G401.6 (cell line): ENCODE measurements at regions not wholly inside any gene's neighbourhood (a gene's known extent, or its start where the extent isn't known, plus 50 kb on each side); places are given as distances from the start of the nearest gene placed in this dataset.

ENCODE experiments used
- FAIRE-seq: peaks from 2 replicates; lab custom pipeline; 2012; peaks lifted over from hg19 to GRCh38; lab: Jason Lieb, UNC

GRCh38 chr3:14337828-14338227 lies 64.6 kb upstream of the SLC6A6 start:
- no peak for FAIRE-seq

GRCh38 chr3:14338242-14338641 lies 64.2 kb upstream of the SLC6A6 start:
- no peak for FAIRE-seq

- FAIRE-seq: no peak
These were observed 63.4 kb upstream of the SLC6A6 start for GRCh38 chr3:14338898-14339458.

GRCh38 chr3:14340960-14341708 lies 61.3 kb upstream of the SLC6A6 start:
- FAIRE-seq: no peak

GRCh38 chr3:14343338-14344112 lies 58.9 kb upstream of the SLC6A6 start:
- FAIRE-seq: no peak

- FAIRE-seq: no peak
These were observed 58.1 kb upstream of the SLC6A6 start for GRCh38 chr3:14344351-14344750.

GRCh38 chr3:14345496-14346150 lies 56.8 kb upstream of the SLC6A6 start:
- FAIRE-seq: no peak

DNA sequence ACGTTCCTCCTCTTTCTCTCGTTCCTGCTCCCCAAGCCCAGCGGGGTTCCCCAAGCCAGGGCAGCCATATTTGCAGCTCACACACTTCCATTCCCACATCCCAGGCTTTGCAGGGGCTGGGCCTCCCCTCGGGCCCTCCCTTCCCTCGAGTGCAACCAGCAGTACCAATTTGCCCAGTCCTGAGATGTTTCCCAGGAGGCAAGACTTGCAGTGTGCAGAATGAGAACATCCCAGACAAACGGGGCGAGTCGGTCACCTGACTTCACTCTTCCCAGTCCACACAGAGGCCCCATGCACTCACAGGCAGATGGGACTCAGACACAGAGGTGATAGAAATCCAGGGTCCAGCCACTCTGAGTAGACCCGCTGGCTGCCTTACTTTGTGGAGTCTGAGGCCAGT lies 56.2 kb upstream of the SLC6A6 start:
- FAIRE-seq: no peak

DNA sequence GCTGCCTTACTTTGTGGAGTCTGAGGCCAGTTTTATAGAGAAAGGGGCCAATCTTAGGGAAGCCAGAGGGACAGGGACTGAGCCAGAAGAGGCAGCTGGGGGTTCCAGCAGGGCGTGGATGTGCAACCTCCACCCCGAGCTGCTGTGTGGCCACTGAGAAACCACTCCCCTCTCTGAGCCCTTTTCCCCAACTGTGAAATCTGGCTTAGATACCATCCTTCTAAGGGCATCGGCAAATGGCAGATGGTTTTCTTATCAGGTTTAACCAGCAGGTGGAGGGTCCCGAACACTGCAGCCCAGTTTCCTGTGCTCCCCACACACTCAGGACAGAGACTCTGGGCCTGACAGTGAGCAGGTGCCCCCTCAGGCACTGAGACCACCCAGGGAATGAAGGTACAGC lies 55.8 kb upstream of the SLC6A6 start:
- FAIRE-seq: no peak

- FAIRE-seq: no peak
These were observed 55.3 kb upstream of the SLC6A6 start for GRCh38 chr3:14347110-14347509.

DNA sequence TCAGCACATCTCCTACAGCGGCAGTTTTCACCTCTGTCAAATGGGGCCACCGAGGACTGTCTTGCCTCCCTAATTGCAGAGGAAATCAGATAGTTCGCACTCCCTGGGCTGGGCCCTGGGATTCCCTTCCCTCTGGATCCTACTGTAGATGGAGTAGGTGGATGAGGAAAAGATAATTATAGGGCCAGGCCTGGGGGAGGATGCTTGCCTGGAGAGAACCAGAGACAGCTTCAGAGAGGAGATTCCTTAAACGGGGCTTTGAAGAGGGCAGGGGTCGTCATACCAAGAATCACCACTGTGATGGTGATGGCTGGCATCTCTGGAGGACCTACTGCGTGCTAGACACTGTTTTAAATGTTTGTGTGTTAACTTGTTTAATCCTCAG lies 50.8 kb upstream of the SLC6A6 start:
- FAIRE-seq: no peak

GRCh38 chr3:14352002-14352627 lies 50.3 kb upstream of the SLC6A6 start:
- no peak for FAIRE-seq
